HG02943 (cell line): ENCODE measurements at regions not wholly inside any gene's neighbourhood (a gene's known extent, or its start where the extent isn't known, plus 50 kb on each side); places are given as distances from the start of the nearest gene placed in this dataset.

ENCODE experiments used
- ATAC-seq: cut with Tn5 transposase; IDR thresholded peaks from one replicate; pipeline ENCODE4 v1.9.1; 2021; ENCODE audit warnings: mild to moderate bottlenecking, low read depth, moderate library complexity; ENCODE audit not compliant: unreplicated experiment

DNA sequence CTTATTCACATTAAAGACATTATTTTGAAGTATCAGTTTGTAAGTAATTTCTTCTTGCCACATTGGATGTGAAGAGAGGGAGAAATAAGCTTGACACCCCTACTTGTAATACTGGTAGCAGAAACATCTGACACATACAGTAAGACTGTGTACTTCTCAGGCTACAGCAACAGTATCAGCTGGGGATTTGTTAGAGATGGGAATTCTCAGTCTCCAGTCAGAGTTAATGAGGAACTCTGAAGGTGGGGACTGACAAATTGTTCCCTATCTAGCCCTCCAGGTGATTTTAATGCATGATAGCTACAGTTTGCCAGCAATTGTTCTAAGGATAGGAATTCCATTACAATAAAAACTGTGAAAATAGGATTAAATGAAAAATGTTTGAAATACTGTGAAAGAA is 524.8 kb downstream of the PRR16 start:
- ATAC-seq: no peak

DNA sequence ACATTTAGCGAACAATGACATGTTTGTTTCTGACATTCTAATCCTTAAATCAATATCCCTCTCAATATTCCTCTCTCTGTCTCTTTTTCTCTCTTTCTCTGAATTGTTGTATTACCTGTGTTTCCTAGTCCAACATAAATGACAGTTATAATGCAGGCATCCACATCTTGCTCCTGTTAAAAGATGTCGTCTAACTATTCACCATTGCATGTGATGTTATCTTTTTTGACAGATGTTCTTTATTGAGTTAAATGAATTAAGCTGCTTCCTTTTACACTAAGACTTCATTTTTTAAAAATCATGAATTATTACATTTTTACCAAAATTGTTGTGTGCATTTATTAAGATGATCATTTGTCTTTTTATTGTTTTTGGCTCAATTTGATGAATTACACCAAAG is 527.5 kb downstream of the PRR16 start:
- no peak for ATAC-seq

DNA sequence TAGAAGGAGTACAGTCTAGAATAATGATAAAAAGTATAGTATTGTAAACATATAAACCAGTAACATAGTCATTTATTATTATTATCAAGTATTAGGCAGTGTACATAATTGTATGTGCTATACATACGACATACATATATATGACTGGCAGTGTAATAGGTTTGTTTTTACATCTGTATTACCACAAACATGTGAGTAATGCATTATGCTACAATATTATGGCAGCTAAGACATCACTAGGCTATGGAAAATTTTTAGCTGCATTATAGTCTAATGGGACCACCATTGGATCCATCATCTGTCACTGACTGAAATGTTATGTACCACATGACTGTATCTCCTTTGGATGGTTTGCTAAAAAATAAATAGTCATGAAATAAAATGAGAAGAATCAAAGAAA is 530.0 kb downstream of the PRR16 start:
- ATAC-seq: no peak

DNA sequence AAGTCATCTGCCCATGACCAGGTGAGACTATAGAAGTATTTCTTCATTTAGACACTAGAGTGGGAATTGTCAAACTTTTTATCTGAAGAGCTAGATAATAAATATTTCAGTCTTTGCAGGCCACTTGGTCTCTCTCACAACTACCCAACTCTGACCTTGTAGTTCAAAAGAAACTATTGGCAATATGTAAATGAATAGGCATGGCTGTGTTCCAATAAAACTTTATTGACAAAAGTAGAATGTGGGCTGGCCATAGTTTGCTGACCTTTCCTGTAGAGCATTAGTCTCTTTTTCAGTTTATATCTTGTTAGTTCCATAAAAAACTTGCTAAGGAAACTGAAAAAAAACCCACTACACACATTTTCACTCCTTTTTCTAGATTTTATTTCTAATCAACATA is 535.5 kb downstream of the PRR16 start:
- no peak for ATAC-seq

DNA sequence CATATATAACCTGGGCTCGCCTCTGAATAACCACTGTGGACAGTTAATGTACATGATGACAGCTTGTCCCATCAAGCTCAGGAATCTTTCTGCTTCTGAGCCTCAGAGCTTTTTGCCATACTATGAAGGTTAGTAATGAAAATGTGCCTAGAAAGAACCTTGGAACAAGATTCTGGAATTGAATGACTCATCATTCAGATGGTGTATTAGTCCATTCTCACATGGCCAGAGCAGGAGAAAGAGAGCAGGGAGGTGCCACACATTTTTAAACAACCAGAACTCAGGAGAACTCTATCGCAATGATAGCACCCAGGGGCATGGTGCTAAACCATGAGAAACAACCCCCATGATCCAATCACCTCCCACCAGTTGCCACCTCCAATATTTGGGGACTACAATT is 542.1 kb downstream of the PRR16 start:
- no peak for ATAC-seq

DNA sequence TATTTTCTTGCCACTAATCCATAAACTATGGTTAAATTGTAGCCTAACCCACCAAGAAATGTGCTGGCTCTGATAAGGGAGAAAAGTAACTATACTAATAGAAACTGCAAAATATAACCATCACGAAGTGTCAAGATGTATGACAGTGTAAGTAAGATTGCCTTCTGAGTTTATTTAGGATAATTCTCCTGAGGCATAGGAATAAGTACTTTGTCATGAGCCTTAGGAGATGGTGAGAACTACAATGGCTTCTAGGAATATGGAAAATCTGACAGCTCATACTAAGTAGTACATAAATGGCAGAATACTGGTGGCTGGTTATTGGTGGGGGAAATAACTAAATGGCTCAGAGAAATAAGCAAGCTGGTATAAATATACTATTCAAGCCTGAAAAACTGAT is 543.9 kb downstream of the PRR16 start:
- ATAC-seq: no peak

DNA sequence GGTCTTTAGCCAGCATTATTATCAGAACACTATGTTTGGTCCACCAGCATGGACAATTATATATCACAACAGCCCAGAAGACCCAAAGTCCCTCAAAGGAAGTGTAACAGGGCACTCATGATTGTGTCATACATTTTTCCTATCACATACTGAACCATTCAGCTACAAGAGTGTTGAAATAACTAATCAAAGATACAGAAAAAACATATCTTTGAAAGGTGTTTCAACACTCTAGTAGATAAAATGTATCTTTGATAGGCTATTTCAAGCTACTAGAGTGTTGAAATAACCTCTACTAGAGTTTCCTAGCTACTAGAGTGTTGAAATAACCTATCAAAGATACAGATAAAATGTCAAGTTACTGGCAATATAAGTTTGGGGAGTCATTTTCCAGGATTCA is 545.0 kb downstream of the PRR16 start:
- no peak for ATAC-seq

DNA sequence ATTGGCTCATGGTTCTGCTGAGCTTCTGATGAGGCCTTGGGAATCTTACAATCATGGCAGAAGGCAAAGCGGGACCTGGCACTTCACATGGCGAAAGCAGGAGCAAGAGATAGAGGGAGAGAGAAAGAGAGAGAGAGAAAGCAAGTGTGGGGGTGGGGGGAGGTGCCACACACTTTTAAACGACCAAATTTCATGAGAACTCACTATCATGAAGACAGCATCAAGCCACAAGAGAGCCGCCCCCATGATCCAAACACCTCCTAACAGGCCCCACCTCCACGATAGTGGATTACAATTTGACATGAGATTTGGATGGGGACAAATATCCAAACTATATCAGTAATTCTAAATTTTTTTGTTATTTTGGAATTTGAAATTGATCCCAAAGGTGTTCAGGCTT is 553.9 kb downstream of the PRR16 start:
- no peak for ATAC-seq

DNA sequence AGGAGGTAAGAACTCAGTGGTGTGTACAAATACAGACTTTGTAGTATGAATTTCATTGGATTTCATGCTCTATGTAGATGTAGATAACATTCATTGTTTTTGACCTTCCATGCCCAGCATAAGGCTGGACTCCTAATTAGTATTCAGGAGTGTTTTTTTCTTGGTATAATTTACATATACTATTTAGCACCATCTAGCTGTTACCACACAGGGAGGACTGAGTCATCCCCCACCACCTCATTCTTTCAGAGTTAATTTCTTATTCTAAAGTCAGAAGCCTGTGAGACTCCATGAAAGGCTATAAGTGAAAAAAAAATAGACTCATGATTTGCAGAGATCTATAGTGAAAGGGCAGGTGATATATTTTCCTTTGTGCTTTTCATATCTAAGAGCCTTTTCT is 555.0 kb downstream of the PRR16 start:
- ATAC-seq: no peak

DNA sequence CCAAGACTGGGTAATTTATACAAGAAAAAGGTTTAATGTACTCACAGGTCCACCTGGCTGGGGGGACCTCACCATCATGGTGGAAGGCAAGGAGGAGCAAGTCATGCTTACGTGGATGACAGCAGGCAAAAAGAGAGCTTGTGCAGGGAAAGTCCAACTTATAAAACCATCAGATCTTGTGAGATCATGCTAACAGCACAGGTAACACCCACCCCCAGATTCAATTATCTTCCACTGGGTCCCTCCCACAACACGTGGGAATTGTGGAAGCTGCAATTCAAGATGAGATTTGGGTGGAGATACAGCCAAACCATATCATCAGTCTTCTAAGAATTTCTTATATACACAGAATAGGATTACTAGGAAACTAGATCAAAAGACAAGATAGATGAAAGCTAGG is 555.6 kb downstream of the PRR16 start:
- ATAC-seq: no peak

DNA sequence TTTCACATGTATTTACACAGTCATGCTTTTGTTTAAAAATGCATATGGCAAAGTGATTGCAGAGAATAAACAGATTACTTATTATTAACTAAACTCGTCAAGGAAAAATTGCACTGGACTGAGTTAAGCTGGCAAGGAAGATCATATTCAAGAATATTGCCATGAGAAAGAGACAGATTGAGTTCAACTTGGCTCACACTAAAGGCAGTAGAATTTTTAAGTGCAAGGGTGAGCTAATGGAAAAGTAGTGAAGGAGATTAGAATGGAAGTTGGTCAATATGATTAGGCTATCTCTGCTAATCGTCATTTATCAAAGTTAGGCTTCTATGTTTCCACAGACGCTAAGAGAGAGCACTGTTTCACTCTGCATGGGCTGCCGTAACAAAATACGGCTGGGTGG is 557.6 kb downstream of the PRR16 start:
- no peak for ATAC-seq

DNA sequence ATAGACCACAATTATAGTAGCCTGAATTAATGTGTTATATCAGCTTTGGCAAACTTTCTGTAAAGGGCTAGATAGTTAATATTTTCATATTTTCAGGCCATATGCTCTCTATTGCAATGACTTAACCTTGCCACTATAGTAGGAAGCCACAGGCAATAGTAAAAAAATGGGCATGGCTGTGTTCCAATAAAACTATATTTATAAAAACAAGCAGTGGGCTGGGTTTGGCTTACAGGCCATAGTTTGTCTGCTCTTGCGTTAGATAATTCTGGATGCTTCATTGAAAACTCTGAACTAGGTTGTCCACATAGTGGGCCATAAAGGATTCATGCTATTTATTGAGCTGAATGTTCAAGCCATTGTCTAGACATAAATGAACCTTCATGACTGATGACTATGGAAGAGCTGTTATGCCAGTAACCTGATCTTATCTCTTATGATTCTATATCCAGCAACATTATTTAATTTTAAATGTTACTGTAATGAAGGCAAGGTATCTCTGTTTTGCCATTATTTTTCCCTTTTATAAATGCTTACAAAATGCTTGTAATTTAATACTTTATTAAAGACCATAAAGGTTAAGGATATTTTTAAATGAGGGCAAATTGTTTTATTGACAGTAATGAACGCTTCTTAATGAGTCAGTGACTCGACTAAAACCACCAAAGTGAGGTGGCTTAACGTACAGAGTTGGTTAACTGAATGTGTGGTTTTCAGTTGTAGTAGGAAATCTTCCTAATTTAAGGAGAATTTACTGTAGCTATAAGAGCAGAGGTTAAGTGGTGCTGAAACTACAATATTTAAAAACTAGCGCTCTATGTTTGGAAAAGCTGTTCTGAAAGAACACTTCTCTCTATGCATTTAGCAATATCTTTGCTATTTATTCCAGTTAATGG is 560.6 kb downstream of the PRR16 start:
- no peak for ATAC-seq

DNA sequence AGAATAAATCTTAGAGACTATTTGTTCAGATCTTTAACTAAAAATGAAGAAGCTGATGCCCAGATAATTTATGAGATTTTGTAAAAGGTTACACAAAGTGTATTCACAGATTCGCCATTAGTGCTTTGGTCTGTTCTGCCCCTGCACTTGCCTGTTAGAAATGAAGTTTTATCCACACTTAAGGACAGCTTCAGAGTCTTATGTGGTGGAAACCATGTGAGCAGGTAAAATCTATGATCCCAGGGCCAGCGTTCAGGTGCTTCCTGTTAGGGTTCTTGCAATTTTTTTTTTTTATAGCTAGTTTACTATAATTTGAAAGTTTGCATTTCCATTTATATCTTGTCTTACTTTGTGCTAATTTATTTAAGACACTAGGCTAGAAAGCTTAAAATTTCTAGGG is 561.6 kb downstream of the PRR16 start:
- ATAC-seq: no peak

DNA sequence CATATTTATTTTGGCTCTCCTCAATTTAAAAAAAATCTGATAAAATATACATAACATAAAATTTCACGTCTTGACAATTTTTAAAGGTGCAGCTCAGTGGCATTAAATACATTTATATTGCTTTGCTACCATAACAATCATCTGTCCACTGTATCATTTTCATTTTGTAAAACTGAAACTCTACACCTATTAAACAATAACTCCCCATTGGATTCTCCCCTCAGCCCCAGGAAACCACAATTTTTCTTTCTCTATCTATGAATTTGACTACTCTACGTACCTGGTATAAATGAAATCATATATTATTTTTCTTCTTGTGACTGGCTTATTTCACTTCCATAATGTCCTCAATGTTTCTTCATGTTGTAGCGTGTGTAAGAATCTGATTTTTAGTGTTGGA is 563.5 kb downstream of the PRR16 start:
- peak; percentile 72 for ATAC-seq

DNA sequence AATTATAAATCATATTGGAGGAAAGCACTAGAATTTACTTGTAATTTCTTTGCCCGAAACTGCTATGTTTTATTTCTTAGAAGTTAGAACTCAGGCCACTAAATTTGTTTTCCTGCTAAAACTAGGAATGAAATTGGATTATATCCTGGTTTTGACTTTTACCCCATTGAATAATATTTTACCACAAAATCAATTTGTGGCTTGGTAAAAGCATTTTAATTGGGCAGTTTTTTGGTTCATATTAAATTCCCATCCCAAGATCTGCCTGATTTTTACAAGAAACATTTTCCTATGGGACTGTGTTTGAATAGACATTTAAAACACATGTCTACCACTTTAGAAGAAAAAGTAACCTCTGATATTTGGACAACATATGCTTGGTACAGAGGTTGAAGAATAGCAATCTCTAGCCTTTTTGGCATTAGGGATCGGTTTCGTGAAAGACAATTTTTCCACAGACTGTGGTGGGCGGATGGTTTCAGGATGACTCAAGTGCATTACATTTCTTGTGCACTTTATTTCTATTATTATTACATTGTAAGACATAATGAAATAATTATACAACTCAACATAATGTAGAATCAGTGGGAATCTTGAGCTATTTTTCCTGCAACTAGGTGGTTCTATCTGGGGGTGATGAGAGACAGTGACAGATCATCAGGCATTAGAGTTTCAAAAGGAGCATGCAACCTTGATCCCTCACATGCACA is 565.6 kb downstream of the PRR16 start:
- ATAC-seq: no peak

DNA sequence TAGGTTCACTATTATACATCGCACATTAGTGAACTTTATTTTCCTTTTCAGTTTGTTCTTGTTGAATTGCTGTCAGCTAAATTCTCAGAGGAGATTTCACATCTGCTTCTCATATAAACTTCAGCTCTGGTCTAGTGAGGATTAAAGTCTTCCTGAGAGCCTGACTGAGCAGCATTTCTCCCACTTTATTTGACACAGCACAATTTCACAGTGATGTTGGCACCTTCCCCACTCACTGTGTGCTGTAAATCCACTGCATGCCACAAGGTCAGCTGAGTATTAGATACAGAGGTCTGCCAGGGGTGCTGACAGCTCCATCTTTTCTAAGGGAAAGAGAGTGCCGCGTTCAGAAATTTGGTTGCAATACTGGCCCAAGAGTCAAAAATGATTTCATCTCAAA is 567.4 kb downstream of the PRR16 start:
- ATAC-seq: no peak

DNA sequence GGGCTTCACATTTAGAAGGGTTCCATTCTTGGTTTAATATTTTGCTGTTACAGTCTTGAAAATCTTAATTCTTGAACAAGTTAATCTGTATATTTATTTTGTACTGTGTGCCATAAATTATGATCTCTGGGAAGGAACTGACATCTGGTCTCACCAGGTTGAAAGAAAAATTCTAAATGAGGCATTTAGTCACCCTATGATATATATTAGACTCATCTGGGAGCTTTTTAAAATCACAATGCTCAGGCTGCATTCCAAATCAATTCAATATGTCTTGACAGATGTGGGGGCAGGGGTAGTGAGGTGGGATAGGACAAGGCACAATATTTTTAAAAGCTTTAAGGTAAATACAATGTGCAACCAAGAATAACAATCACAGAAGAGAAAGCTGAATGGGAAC is 569.2 kb downstream of the PRR16 start:
- no peak for ATAC-seq

DNA sequence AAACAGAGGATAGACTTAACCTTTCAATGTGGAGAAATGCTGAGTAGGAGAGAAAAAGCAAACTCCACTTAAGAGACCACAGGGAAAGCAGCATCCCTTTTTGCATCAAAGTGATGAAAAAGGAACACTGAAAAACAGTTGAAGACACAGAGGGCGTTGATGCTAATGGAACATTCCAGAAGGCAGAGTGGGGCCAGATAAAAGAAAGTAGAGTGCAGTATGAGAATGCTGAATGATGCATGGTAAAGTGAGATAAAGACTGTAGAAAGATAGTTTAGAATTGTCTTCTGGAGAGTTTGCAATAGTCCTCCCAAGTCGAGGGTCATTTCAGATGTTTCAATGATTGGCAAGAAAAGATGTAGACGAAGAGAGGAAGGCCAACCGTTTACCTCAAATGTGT is 574.3 kb downstream of the PRR16 start:
- ATAC-seq: no peak

DNA sequence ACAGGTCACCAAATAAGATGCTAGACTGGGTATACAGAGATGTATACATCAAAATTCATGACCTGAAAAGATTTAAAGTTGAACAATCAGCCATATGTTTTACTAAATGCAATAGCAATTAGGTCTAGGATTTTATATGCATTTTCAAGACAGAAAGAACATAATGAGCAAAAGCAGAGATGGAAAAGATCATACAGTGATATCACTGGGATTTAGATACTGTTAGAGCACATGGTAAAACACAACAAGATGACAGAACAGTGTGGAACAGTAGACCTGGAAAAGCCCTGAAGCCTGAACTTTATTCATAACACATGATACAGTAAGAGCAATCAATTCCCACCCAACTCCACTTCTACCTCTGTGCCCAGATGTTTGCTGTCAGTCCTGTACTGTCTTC is 585.9 kb downstream of the PRR16 start:
- no peak for ATAC-seq

DNA sequence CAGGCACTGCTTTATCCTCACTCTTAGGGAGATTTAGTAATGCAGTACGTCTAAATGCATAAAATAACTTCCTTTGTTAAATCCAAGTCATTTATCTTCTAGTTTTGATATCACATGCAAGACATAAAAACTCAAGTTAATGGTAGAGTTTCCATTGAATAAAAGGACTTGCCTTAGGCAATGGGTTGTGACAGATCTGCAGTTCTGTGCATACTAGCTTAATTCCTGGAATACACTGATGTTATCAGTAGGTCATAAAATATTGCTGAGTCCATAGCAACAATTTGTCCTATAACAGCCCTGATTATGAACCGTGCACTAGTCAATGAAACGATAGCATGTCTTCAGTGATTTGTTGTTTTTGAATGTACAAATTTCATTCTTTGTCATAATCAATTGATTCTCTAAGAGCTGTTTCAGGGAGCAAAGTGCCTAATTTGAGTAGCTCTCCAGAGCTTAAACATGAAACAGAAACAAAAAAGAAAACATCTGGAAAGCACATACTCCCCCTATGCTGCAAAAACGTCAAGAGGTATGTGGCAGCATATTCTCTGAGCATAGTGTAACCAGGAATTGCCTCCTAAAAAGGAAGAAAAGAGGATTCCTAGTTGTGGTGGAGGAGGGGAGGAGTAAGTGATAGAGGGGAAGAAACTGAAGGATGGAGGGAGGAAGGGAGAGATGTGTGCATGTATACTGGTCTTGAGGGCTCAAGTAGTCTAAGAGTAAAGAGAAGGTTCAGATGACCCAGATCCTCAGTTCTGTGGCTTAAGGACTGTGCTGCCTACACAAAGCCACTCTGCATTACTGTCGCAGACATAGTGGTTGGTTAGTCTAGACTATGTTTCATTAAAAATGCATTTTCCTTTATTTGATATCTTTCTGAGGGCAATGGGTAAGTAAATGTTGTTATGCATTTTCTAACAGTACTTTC is 589.2 kb downstream of the PRR16 start:
- ATAC-seq: no peak

DNA sequence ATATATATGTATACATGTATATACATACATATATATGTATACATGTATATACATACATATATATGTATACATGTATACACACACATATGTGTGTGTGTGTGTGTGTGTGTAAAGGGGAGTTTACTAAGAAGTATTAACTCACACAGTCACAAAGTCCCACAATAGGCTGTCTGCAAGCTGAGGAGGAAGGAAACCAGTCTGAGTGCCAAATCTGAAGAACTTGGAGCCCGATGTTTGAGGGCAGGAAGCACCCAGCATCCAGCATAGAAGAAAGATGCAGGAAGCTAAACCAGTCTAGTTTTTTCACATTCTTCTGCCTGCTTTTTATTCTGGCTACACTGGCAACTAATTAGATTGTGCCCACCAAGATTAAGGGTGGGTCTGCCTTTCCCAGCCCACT is 591.5 kb downstream of the PRR16 start:
- no peak for ATAC-seq
